Upper lobe of left lung (tissue), 4 donors: ENCODE measurements at regions not wholly inside any gene's neighbourhood (a gene's known extent, or its start where the extent isn't known, plus 50 kb on each side); places are given as distances from the start of the nearest gene placed in this dataset.

Experiments used
- CTCF ChIP-seq, 6 experiments: fragments of 450-650 bp in 4 of 6; fragments of 200-600 bp in 2 of 6; sonication (generic) in 2 of 6; IDR thresholded peaks; one replicate each; pipeline ENCODE4 v1.5.1; 2016 to 2019; ENCODE audit warnings: antibody characterized with exemption in 6 of 6
- POLR2A ChIP-seq, 4 donors: fragments of 450-650 bp; IDR thresholded peaks; one replicate each; pipeline ENCODE4 v1.5.1; 2016 to 2017; ENCODE audit warnings: antibody characterized with exemption in 4 of 4, mild to moderate bottlenecking in 2 of 4

- TF ChIP-seq CTCF (IDR thresholded peaks at IDR 0.05) = no peak
- no peak for TF ChIP-seq POLR2A (IDR thresholded peaks at IDR 0.05)
These were observed 1466.5 kb downstream of the BRD1 start for GRCh38 chr22:48361099-48361639.
